PFSK-1 (cell line): ENCODE measurements at regions not wholly inside any gene's neighbourhood (a gene's known extent, or its start where the extent isn't known, plus 50 kb on each side); places are given as distances from the start of the nearest gene placed in this dataset.

ENCODE experiments used
- POLR2AphosphoS5 ChIP-seq: IDR thresholded peaks from 2 replicates; pipeline ENCODE4 v1.6.1; 2012; ENCODE audit warnings: low read depth, mild to moderate bottlenecking, control low read depth, low read length, moderate library complexity
- SIN3A ChIP-seq: IDR thresholded peaks from 2 replicates; pipeline ENCODE4 v1.6.1; 2012; ENCODE audit warnings: mild to moderate bottlenecking, low read length, moderate library complexity, borderline replicate concordance; ENCODE audit not compliant: insufficient read depth
- TF ChIP-seq, protein P1 (sequence below), 2 experiments: IDR thresholded peaks; 2 replicates each; pipeline versions ENCODE4 v1.6.1 to v1.8.0; 2011 to 2012; ENCODE audit warnings: low read depth in 2 of 2, low read length in 2 of 2, control low read depth in 1 of 2, inconsistent platforms in 1 of 2, mild to moderate bottlenecking in 1 of 2, moderate library complexity in 1 of 2; ENCODE audit not compliant: insufficient read depth in 1 of 2

- TF ChIP-seq POLR2AphosphoS5 = no peak
- no peak for TF ChIP-seq SIN3A
- TF ChIP-seq, protein P1, sequence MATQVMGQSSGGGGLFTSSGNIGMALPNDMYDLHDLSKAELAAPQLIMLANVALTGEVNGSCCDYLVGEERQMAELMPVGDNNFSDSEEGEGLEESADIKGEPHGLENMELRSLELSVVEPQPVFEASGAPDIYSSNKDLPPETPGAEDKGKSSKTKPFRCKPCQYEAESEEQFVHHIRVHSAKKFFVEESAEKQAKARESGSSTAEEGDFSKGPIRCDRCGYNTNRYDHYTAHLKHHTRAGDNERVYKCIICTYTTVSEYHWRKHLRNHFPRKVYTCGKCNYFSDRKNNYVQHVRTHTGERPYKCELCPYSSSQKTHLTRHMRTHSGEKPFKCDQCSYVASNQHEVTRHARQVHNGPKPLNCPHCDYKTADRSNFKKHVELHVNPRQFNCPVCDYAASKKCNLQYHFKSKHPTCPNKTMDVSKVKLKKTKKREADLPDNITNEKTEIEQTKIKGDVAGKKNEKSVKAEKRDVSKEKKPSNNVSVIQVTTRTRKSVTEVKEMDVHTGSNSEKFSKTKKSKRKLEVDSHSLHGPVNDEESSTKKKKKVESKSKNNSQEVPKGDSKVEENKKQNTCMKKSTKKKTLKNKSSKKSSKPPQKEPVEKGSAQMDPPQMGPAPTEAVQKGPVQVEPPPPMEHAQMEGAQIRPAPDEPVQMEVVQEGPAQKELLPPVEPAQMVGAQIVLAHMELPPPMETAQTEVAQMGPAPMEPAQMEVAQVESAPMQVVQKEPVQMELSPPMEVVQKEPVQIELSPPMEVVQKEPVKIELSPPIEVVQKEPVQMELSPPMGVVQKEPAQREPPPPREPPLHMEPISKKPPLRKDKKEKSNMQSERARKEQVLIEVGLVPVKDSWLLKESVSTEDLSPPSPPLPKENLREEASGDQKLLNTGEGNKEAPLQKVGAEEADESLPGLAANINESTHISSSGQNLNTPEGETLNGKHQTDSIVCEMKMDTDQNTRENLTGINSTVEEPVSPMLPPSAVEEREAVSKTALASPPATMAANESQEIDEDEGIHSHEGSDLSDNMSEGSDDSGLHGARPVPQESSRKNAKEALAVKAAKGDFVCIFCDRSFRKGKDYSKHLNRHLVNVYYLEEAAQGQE (IDR thresholded peaks at IDR 0.05; ENCODE audit: insufficient read depth in 1 of 2, low read depth in 2 of 2, low read length in 2 of 2) = no peak
Observed at GRCh38 chr6:168908166-168908565, 345.5 kb downstream of the THBS2 start.
